ENCODE measurements at regions not wholly inside any gene's neighbourhood (a gene's known extent, or its start where the extent isn't known, plus 50 kb on each side); places are given as distances from the start of the nearest gene placed in this dataset.

DNA sequence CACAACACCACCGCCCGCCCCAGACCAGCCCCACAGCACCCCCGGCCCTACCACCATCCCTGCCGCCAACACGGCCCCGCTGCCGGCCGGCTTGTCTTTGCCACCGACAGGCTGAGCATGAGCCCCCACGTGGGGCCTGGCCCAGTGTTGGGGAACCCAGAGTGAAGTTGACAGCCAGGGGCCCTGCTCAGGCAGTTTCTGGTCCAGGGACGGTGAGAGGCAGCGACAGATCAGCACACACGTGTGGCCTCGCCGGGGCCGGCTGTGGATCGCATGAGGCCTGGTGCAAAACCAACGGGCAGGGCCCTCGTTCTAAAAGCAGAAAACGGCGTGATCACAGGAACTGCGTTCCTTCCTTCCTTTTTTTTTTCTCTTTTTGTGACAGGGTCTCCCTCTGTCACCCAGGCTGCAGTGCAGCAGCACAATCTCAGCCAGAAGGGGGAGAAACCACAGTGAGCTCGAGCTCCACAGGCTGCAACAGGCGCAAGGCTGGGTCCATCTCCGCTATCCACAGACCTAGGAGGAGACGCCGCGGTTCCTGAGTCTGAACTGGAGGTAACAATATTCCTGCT is 50.5 kb upstream of the FBRSL1 start:
- no peak for DNase-seq

DNA sequence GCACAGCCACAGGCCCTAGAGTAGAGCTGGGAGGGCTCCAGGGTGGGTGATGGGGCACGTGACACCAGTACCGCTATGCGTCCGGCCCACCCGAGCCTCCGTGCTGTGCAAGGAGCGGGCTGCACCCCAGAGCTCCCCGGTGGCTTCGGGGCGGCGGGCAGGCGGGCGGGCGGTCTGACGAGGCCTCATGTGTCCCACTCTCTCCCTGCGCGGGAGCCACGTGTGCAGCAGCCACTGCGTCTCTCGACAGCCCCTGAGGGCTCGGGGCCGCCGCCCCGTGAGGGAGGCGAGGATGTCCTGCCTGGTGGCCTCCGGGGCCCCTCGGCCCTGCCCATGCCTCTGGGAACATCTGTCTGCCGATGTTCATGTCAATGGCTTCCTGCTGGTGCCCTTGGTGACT is 51.2 kb upstream of the FBRSL1 start:
- DNase-seq: no peak

DNA sequence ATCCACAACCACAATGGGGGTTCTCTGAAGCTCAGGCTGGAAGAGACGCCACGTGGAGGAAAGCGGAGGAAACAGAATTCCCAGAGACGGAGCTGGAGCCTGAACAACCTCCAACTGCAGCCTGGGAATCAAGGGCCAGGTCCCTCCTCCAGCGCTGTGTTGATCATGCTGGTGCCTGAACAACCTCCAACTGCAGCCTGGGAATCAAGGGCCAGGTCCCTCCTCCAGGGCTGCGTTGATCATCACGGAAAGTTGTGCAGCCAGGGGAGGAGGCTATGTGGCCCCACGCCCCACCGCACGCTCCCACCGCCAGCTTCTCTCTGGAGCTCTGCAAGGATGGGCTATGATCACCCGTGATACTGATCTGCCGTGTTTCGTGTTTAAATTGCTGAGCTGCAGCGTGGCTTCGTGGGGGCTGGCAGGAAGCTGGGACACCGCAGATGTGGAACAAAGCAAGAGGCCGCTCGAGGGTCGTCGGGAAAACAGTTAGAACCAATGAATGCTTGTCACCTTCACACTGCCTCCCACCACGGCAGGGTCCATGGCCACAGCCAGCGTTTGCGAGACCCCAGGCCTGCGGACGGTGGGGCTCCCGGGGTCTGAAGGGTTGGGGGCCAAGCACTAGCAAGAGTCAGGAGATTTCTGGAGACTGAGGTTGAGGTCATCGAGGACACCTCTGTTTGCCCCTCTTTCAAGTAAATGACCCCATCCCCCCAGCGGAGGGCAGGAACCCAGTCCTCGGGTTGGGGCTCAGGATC is 51.8 kb upstream of the FBRSL1 start:
- DNase-seq: no peak

GRCh38 chr12:132437252-132437932 is 52.6 kb upstream of the FBRSL1 start:
- no peak for DNase-seq

GRCh38 chr12:132436791-132437251 is 53.1 kb upstream of the FBRSL1 start:
- no peak for DNase-seq

DNA sequence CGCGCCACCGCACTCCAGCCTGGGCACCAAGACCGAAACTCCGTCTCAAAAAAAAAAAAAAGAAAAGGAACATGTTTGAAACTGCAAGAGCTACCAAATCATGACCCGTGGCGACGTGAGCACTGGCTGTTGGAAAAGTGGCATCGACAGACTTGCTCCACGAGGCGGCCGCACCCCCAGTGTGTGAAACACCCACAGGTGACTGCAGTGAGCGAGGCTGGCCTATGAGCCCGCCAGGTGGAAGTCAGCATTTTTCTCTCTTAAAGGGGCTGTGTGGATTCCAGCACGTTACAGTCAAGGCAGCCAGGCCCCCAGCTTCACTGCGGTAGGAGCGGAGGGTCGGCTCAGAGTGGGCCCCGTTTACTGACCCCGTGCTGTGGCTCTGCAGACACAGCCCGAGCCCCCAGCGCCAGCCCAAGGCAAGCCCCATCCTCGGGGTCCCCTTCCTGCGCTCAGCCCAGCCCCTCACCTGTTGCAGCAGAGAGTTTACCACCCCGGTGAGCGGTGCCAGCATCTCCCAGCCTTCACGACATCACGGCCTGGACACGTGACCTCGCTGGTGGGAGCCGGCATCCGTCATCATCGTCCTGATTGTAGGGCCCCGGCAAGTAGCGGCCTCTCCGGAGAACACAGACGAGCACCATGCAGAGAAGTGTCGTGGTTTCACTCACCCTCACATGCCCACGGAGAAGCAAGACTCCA is 54.3 kb upstream of the FBRSL1 start:
- DNase-seq: no peak

DNA sequence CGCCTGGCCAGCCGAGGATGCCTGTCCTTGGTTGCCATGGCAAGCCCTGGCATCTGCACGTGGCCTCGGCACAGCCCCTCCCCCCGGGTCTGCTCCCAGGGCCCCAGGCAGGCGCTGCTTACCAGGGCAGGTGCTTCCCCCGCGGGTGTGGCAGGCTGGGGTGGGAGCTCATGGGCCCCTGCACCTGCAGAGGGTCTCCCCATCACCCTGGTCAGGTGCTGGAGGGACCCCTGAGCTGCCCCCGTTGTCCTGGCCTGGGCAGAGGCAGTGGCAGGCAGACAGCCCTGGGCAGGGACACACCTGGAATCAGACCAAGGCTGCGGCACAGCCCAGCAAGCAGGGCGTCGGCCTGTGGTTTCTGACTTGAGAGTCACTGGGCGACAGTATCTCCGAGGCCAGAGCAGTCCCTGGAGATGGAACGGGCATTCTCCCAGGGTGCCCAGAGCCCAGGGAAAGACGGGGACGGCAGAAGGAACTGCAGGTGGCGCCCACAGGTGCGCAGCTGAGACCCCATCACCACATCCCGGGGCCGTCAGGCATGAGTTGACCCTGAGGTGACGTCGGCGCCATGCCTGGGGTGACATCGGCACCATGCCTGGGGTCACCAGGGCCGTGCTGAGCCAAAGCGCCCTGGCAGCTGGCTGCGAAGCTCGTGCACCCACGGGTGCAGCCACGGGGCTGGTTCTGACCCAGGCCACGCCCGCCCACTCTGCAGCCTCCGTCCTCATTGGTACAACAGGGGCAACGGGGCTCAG is 56.1 kb upstream of the FBRSL1 start:
- DNase-seq: no peak

- no peak for DNase-seq
Measured at GRCh38 chr12:132432721-132433577, 57.0 kb upstream of the FBRSL1 start.

GRCh38 chr12:132432126-132432705 is 57.7 kb upstream of the FBRSL1 start:
- no peak for DNase-seq

DNA sequence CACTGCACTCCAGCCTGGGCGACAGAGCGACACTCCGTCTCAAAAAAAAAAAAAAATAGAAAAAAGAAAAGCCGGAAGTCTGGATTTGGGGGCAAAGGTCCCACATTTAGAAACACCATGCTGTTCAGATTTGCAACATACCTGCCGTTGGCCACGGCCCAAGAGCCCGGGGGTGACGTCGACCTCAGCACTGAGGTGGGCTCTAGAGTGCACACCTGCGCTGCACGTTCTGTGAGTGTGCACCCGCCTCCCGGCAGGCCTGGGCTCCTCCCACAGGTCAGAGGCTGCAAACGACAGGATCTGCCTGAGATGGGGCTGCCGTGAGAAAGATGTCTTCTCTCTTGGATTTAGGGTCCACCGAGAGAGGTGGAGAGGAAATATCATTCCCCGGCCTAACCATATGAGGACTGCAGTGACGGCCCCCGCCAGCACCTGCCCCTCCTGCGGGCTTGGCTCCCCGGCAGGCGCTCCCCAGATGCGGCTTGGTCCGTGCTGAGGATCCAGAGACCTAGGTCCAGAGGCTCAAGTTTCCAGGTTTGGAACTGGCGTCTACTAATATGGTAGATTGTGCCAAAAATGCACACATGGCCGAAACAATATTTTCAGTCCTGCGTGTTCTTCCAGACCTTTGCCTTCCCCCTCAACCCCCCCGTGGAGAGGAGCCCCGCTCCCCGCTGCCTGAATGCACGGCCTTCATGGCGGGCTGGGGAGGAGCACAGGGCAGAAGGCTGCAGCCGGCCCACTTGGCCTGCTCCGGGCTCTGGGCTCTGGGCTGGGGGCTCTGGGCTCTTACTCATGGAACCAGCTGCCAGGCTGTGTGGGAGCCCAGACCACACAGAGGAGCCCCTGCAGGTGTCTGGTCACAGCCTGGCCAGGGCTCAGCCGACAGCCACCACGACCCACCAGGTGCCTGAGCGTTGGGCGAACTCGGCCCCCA is 58.8 kb upstream of the FBRSL1 start:
- DNase-seq: no peak

- peak; percentile 90 for DNase-seq
Measured at GRCh38 chr12:132429946-132430643, 59.9 kb upstream of the FBRSL1 start.

DNA sequence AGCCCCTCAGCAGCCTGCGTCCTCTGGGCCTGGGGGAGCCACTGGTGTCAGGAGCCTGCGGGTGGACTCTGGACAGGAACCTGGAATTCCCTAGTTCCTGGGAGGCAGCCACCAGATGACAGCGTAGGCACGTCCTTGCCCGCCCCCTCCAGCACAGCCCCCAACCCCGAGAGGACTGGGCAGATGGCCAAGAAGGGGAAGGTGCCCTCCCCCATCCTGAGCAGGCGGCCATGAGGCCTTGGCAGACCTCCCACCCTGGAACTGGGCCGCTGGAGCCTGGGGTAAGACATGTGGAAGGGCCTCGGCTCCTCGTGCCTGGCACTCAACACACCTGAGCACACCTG is 60.4 kb upstream of the FBRSL1 start:
- peak; percentile 41 for DNase-seq

GRCh38 chr12:132428936-132429601 is 60.9 kb upstream of the FBRSL1 start:
- DNase-seq: no peak

- no peak for DNase-seq
Measured at GRCh38 chr12:132427999-132428935, 61.7 kb upstream of the FBRSL1 start.

DNA sequence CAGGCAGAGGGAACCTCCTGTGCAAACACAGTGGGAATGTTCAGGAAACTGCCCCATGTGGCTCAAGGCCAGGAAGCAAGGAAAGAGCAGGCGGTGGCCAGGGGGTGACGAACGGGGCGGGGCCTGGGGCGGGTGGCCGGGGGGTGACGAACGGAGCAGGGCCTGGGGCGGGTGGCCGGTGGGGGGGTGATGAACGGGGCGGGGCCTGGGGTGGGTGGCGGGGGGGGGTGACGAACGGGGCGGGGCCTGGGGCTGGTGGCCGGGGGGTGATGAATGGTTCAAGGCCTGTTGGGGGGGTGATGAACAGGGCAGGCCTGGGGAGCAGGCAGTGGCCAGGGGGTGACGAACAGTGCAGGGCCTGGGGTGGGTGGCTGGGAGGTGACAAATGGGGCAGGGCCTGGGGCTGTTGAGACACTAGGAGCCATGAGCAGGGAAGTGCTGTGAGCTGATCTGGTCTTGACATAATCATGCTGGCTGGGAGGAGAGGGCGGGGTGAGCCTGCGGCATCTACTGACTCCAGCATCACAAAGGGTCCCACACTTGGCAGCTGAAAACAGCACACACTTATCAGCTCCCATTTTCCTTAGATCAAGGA is 62.7 kb upstream of the FBRSL1 start:
- DNase-seq: no peak

DNA sequence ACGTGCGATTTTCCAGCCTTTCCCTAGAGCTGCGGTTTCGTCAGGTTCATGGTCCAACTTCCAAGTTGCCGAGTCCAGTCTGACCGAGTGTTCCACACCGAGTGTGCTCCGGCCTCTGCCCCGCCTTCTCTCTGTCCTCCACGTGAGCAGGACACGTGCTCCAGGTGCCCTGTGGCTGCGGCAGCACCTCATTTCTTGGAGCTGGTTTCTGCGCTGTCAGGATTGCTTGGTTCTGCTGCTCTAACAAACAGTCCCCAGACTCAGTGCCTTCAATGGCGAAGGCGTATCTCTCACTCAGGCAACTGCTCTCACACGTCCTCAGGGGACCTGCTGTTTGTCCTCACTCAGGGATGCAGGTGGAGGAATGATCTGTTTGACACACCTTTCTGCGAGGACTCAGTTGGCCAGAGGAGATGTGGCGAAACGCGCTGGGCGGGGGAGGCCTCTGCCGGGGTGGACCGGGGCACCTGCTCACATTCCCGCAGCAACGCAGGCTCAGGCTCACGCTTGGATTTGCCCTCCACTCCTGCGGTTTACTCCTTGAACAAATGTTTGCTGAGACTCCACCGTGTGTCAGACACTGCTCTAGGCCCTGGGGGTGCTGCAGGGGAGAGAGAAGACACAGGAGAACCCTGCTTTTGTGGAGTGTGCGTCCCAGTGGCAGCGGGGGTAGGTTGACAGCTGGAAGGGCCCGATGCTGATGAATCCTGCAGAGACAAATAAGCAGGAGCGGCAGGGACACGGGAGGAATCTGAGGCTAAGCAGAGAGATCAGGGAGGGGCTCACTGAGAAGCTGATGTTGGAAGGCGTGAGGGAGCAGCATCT is 63.4 kb upstream of the FBRSL1 start:
- DNase-seq: no peak

DNA sequence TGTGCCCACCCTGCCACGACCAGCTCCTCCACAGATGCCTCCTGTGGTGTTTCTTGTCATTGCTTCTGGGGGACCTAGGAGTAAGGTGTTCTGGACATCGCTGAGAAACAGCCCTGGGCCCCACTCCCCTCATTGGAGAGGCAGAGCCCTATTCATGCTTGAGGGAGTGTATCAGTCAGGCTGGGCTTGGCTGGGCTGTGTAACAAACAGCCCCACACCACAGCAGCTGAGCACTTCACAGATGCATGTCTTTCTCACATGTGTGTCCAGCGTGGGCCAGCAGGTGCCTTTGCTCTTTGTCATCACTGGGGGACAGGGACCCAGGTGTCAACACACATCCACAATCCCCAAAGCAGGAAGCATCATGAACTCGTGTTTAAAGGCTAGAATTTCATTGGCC is 65.1 kb upstream of the FBRSL1 start:
- DNase-seq: no peak

Data from NCI-H524 treated with DMSO at 0.1 percent for 48 hours (cell line).